GM23248 (cell line): ENCODE measurements at regions not wholly inside any gene's neighbourhood (a gene's known extent, or its start where the extent isn't known, plus 50 kb on each side); places are given as distances from the start of the nearest gene placed in this dataset.

Source experiments
- EZH2 ChIP-seq: fragments of 200-600 bp; sonication (generic); IDR thresholded peaks from 2 replicates; pipeline ENCODE4 v1.6.1; 2018; ENCODE audit warnings: antibody characterized with exemption, mild to moderate bottlenecking; ENCODE audit not compliant: insufficient read depth, poor library complexity, severe bottlenecking
- EZH2phosphoT487 ChIP-seq: fragments of 200-600 bp; sonication (generic); IDR thresholded peaks from 2 replicates; pipeline ENCODE4 v1.6.1; 2018; ENCODE audit warnings: antibody characterized with exemption, moderate library complexity, mild to moderate bottlenecking, low read depth; ENCODE audit not compliant: insufficient read depth

DNA sequence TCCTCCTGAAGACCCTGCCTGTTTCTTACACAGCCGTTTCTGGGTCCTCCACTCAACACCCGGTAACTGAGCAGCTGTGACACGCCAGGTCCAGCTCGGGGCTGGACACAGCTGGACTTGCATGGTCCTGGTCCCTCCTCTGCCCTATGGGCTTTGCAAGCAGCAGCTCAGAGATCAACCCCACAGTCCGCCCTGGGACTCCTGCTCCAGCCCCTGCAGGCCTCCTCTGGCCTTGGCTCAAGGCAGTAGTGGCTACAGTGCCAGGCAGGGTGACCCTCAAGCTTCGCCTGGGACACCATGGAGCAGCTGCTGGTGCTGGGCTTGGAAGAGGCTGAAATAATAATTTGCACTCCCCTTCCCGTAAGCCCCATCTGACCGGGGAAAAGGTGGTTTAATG is 66.1 kb upstream of the OLFM1 start:
- TF ChIP-seq EZH2 (no peak), EZH2phosphoT487 (no peak)
